GM12874 (cell line): ENCODE measurements at regions not wholly inside any gene's neighbourhood (a gene's known extent, or its start where the extent isn't known, plus 50 kb on each side); places are given as distances from the start of the nearest gene placed in this dataset.

Source experiments
- TF ChIP-seq, protein P1 (sequence below): IDR thresholded peaks from 2 replicates; pipeline ENCODE4 v1.5.1; 2011; ENCODE audit warnings: low read depth, mild to moderate bottlenecking, control low read depth, low read length, moderate library complexity; ENCODE audit not compliant: insufficient read depth

DNA sequence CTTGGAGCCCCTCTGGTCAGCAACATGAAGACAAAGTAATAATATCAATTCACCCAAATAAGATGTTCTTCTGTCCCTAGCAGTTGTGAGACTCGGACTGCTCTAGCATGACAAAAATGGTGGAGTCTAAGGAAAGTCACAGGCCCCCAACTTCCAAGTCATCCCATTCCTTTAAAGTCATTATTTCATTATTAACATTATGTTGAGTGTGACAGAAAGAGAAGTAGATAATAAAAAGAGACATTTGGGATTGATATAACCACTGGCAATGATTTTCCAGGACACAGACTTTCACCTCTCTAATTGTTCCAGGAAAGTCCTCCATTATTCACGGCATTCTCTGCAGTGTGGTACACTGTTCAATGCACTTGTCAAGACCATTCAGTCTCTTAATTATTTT, 1533.0 kb upstream of the TENM4 start:
- TF ChIP-seq, protein P1, sequence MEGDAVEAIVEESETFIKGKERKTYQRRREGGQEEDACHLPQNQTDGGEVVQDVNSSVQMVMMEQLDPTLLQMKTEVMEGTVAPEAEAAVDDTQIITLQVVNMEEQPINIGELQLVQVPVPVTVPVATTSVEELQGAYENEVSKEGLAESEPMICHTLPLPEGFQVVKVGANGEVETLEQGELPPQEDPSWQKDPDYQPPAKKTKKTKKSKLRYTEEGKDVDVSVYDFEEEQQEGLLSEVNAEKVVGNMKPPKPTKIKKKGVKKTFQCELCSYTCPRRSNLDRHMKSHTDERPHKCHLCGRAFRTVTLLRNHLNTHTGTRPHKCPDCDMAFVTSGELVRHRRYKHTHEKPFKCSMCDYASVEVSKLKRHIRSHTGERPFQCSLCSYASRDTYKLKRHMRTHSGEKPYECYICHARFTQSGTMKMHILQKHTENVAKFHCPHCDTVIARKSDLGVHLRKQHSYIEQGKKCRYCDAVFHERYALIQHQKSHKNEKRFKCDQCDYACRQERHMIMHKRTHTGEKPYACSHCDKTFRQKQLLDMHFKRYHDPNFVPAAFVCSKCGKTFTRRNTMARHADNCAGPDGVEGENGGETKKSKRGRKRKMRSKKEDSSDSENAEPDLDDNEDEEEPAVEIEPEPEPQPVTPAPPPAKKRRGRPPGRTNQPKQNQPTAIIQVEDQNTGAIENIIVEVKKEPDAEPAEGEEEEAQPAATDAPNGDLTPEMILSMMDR: no peak

DNA sequence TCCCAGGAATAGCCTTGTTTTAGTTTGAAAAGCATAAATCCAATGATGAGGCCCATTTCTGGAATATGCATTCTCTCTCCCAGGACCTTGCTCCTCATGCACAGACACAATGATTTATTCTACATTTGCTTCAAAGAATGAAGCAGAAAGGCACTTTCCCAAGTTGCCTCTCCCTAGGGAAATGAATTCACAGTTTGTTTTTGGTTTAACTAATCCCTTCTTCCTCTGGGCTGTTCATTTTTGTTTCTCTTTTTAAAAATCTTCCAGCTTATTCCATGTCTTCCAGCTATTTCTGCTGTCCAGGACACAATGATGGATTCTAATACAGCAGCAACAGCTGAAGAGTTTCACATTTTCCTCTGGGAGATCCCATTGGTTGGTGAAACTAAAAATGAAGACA, 1529.2 kb upstream of the TENM4 start:
- TF ChIP-seq, protein P1: no peak

DNA sequence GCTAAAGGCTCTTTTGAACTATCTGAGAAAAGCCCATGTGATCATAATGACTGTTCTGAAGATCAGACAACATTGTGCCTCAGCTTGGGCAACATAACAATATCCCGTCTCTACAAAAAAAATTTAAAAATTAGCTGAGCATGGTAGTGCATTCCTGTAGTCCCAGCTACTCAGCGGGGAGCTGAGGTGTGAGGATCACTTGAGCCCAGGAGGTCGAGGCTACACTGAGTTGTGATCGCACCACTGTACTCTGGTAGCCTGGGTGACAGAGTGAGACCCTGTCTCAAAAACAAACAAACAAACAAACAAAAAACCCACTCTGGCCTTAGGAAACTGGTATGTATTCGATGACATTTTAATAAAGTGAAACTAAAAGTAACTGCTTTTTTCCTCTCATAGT, 1526.8 kb upstream of the TENM4 start:
- TF ChIP-seq, protein P1: no peak

- TF ChIP-seq, protein P1: no peak
Observed at GRCh38 chr11:80960381-80961029, 1519.7 kb upstream of the TENM4 start.

GRCh38 chr11:80959751-80960150, 1518.9 kb upstream of the TENM4 start:
- TF ChIP-seq, protein P1: no peak

GRCh38 chr11:80958987-80959386, 1518.2 kb upstream of the TENM4 start:
- TF ChIP-seq, protein P1: no peak

DNA sequence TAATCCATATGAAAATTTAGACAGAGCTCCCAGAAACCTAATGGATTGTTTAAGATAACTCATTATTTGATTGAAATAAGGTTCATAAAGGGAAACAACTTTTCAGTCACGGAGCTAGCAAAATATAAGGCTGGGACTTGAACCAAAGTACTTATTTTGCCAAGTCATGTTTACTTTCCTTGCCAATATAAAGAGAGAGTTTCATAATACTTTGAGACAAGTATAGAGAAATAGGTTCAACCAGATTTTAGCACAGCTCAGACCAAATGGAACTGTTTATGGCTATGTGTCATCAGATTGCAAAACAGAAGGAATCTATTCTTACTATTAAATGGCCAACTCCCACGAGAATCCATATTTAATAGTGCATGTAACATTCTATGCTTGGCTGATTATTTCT, 1517.5 kb upstream of the TENM4 start:
- TF ChIP-seq, protein P1: no peak

DNA sequence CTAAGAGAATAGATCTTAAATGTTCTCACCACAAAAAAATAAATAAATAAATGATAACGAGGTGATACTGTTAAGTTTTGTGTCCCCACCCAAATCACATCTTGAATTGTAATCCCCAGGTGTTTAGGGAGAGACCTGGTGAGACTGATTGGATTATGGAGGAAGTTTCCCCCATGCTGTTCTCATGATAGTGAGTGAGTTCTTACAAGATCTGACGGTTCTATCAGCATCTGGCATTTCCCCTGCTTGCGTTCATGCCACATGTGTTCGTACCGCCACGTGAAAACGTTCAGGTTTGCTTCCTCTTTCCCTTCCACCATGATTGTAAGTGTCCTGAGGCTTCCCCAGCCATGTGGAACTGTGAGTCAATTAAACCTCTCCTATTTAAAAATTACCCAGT, 1514.8 kb upstream of the TENM4 start:
- TF ChIP-seq, protein P1: no peak
